Fibroblast of lung (primary cell): ENCODE measurements at regions not wholly inside any gene's neighbourhood (a gene's known extent, or its start where the extent isn't known, plus 50 kb on each side); places are given as distances from the start of the nearest gene placed in this dataset.
"Not testable (repeated sequence)": the region's sequence is repeated elsewhere in the genome, so short reads cannot be mapped to it uniquely, and the experiment has no call there.

ENCODE experiments used
- DNase-seq, 2 donors: peaks; one replicate each; pipeline versions ENCODE4 v3.0.0 to v3.0.0-alpha.2; 2010; ENCODE audit warnings: low read depth in 2 of 2
- H2AFZ ChIP-seq: 2 replicates; pipeline ENCODE4 v1.5.1; 2012; ENCODE audit warnings: low read length, control low read depth, inconsistent platforms
- H3K27ac ChIP-seq: 2 replicates; pipeline ENCODE4 v1.5.1; 2011; ENCODE audit warnings: low read length, control low read depth; ENCODE audit not compliant: insufficient read depth
- H3K27me3 ChIP-seq: 2 replicates; pipeline ENCODE4 v1.5.1; 2011; ENCODE audit warnings: mild to moderate bottlenecking, low read length; ENCODE audit not compliant: control insufficient read depth, insufficient read depth
- H3K36me3 ChIP-seq: 2 replicates; pipeline ENCODE4 v1.5.1; 2011; ENCODE audit warnings: low read length; ENCODE audit not compliant: control insufficient read depth, insufficient read depth
- H3K4me1 ChIP-seq: 2 replicates; pipeline ENCODE4 v1.5.1; 2011; ENCODE audit warnings: low read length; ENCODE audit not compliant: control insufficient read depth, insufficient read depth; ENCODE audit errors: extremely low read depth
- H3K4me2 ChIP-seq: 2 replicates; pipeline ENCODE4 v1.5.1; 2011; ENCODE audit warnings: low read length, control low read depth; ENCODE audit not compliant: insufficient read depth; ENCODE audit errors: extremely low read depth
- H3K4me3 ChIP-seq, 4 experiments: fragments of 200-600 bp in 1 of 4; sonication (generic) in 1 of 4; replicated peaks in 1 of 4; 2 replicates each; pipeline ENCODE4 v1.5.1; 2011 to 2016; ENCODE audit warnings: low read length in 4 of 4, low read depth in 3 of 4, mild to moderate bottlenecking in 3 of 4, control low read depth in 2 of 4, inconsistent platforms in 1 of 4, mixed read lengths in 1 of 4; ENCODE audit not compliant: insufficient read depth in 1 of 4; ENCODE audit errors: control extremely low read depth in 1 of 4
- H3K79me2 ChIP-seq: 2 replicates; pipeline ENCODE4 v1.5.1; 2012; ENCODE audit warnings: mild to moderate bottlenecking, low read length, inconsistent platforms; ENCODE audit not compliant: control insufficient read depth, insufficient read depth
- H3K9ac ChIP-seq: 2 replicates; pipeline ENCODE4 v1.5.1; 2011; ENCODE audit warnings: mild to moderate bottlenecking, low read length, control low read depth; ENCODE audit not compliant: insufficient read depth
- H3K9me3 ChIP-seq: 2 replicates; pipeline ENCODE4 v1.5.1; 2012; ENCODE audit warnings: low read depth, low read length; ENCODE audit not compliant: control insufficient read depth, insufficient read depth
- H4K20me1 ChIP-seq: 2 replicates; pipeline ENCODE4 v1.5.1; 2011; ENCODE audit warnings: low read length; ENCODE audit not compliant: control insufficient read depth, insufficient read depth; ENCODE audit errors: extremely low read depth

DNA sequence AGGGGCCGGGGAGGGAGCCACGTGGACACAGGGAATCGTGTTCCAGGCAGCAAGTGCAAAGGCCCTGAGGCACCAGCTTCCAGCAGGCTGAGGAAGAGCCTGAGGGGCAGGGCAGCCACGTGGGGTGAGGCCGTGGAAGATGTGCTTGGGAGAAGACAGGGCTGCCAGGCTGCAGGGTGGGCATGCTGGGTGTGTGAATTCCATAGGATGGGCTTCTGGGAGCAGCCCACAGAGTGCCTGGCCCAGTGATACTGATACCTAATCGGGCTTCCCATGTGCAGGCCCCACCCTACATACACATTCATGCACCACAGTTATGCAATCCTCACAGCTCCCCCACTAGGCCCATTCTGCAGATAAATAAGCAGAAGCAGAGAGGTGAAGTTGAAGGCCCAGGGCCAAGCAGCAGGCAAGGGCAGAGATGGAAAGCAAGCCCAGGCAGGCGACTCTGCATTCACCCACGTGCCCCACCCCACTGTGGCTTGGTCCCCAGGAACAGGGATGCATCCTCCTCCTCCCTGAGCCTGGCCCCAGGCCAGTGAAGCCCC is 139.5 kb upstream of the FOXD4L5 start:
- not testable (repeated sequence) for H3K4me2 ChIP-seq, H3K9me3 ChIP-seq

DNA sequence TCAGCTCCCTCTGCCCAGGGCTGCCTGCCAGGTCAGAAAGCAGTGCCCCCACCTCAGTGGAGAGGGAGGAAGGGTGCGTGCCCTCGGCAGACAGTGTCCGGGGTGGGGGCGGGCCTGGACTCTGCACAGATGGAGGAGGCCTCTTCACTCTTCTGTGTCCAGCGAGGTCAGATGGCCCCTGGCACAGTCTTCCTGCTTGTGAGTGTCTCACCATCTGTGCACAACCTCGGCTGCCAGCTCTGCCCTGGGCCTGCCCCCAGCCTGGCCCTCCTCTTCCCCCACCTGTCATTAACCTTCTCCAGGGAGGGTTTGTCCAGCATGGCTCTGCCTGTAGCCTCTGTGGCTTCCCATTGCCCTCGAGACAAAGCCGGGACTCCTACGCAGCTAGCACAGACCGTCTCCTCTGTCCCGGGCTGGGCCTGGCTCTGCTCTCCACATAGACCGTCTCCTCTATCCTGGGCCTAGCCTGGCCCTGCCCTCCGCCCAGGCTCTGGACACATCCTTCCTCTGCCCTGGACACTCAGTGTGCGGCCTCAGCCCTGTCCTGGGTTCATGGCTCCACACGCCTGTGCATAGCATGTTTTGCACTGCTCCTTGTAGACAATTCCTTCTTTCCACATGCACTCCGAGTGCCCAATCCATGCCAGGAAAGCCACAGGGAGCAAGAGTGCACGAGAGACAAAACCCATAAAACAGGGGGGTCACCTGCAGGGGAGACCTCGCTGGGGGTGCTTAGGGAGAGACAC is 138.9 kb upstream of the FOXD4L5 start:
- H3K4me3 ChIP-seq, H3K79me2 ChIP-seq, H3K9me3 ChIP-seq, H4K20me1 ChIP-seq, H3K27me3 ChIP-seq, H3K9ac ChIP-seq, H3K4me2 ChIP-seq, DNase-seq, H2AFZ ChIP-seq, H3K4me1 ChIP-seq, H3K27ac ChIP-seq, H3K36me3 ChIP-seq: not testable (repeated sequence)

More for the DNA sequence above, 139.5 kb upstream of the FOXD4L5 start:
- H3K4me1 ChIP-seq, H3K9ac ChIP-seq, H4K20me1 ChIP-seq, H3K79me2 ChIP-seq, H3K36me3 ChIP-seq, H3K4me3 ChIP-seq, H3K27me3 ChIP-seq, H2AFZ ChIP-seq, H3K27ac ChIP-seq, DNase-seq: not testable (repeated sequence)

DNA sequence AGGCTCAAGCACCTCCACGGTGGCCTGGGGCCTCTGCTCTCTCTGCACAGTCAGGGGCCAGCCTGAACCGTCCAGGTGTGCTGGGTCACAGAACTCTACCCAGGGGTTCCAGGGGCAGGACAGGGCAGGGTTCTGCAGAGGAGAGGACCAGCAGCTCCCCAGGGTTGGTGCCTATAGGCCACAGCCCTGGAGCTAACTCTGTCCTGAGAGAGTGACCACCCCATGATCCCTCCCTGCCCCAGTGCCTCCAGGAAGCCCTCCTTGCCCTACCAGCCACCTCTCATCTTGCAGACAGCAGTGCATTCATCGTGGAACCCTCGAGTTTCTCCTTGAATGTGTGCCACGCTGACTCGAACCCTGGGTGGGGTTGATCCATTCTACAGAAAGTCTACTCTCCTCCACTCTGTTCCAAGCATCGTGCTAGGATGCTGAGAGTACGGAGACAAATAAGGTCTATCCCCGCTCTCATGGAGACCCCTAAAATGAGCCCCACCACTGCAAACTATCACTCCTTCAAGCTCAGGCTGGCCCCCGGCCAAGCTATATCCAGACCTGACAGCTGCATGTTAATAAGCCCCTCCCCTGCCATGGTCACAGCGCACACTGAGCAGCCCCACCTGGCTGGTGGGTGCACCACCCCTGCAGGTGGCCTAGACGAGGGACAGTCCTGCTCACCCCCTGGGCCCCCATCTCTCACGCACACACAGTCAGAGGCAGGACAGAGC is 138.1 kb upstream of the FOXD4L5 start:
- not testable (repeated sequence) for H3K9me3 ChIP-seq, H3K9ac ChIP-seq, H4K20me1 ChIP-seq, H2AFZ ChIP-seq, H3K36me3 ChIP-seq, DNase-seq, H3K27ac ChIP-seq, H3K4me1 ChIP-seq, H3K4me2 ChIP-seq, H3K27me3 ChIP-seq, H3K4me3 ChIP-seq, H3K79me2 ChIP-seq

DNA sequence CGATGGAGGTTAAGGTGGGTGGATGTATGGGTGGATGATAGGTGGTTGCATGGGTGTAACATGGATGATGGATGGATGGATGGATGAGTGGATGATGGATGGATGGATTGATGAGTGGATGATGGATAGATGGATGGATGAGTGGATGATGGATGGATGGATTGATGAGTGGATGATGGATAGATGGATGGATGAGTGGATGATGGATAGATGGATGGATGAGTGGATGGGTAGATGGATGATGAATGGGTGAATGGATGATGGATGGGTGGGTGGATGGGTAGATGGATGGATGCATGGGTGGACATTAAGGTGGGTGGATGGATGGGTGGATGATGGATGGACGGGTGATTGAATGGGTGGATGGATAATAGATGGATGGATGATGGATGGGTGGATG is 136.5 kb upstream of the FOXD4L5 start:
- not testable (repeated sequence) for H3K36me3 ChIP-seq, H2AFZ ChIP-seq, H3K79me2 ChIP-seq, H4K20me1 ChIP-seq, H3K27me3 ChIP-seq, H3K27ac ChIP-seq, H3K4me3 ChIP-seq, H3K4me1 ChIP-seq, H3K9me3 ChIP-seq, H3K4me2 ChIP-seq, DNase-seq, H3K9ac ChIP-seq
